PC-3 (cell line): ENCODE measurements at regions not wholly inside any gene's neighbourhood (a gene's known extent, or its start where the extent isn't known, plus 50 kb on each side); places are given as distances from the start of the nearest gene placed in this dataset.

Experiments used
- ATAC-seq: fragments of 200-7000 bp; cut with Tn5 transposase; 2 replicates; pipeline ENCODE4 v1.9.1; 2020; ENCODE audit warnings: mild to moderate bottlenecking, moderate library complexity
- BruUV-seq: library from RNA; stranded (reverse); fragments of 400-500 nt; replicated peaks from 2 replicates; lab custom pipeline; 2021; lab: Mats Ljungman, UMichigan
- CTCF ChIA-PET: fragments of 300-600 bp; sonication (Branson Sonifier 250); formaldehyde crosslinking; loops from one replicate; lab custom pipeline; 2022; ENCODE audit warnings: antibody characterized with exemption; lab: Charles Lee
- POLR2A ChIA-PET: fragments of 300-600 bp; sonication (Branson Sonifier 250); formaldehyde crosslinking; loops from one replicate; lab custom pipeline; 2022; ENCODE audit warnings: antibody characterized with exemption; ENCODE audit not compliant: unreplicated experiment; lab: Charles Lee
- DNase-seq: peaks from one replicate; pipeline ENCODE4 v3.0.0-alpha.2; 2015
- H2AFZ ChIP-seq: fragments of 300-600 bp; sonication (generic); 2 replicates; pipeline ENCODE4 v1.6.0; 2016; ENCODE audit warnings: antibody characterized with exemption, low read length
- H3F3A ChIP-seq: fragments of 300-600 bp; sonication (generic); one replicate; pipeline ENCODE4 v1.6.0; 2017; ENCODE audit warnings: antibody characterized with exemption, low read length, control low read depth, mild to moderate bottlenecking; ENCODE audit not compliant: unreplicated experiment
- H3K27ac ChIP-seq: fragments of 300-600 bp; sonication (generic); 2 replicates; pipeline ENCODE4 v1.5.1; 2016; ENCODE audit warnings: mild to moderate bottlenecking, low read length
- H3K27me3 ChIP-seq: fragments of 300-600 bp; sonication (generic); 2 replicates; pipeline ENCODE4 v1.6.1; 2016; ENCODE audit warnings: low read length, mixed read lengths
- H3K36me3 ChIP-seq: fragments of 300-600 bp; sonication (generic); 2 replicates; pipeline ENCODE4 v1.6.1; 2016; ENCODE audit warnings: low read depth, mixed run types, low read length, mixed read lengths
- H3K4me1 ChIP-seq: fragments of 300-600 bp; sonication (generic); 2 replicates; pipeline ENCODE4 v1.5.1; 2016; ENCODE audit warnings: low read length; ENCODE audit not compliant: insufficient read depth
- H3K4me2 ChIP-seq: fragments of 300-600 bp; sonication (generic); 2 replicates; pipeline ENCODE4 v1.6.0; 2016; ENCODE audit warnings: low read length
- H3K4me3 ChIP-seq: fragments of 300-600 bp; sonication (generic); 2 replicates; pipeline ENCODE4 v1.5.1; 2016; ENCODE audit warnings: mild to moderate bottlenecking, low read length, mixed read lengths
- H3K79me2 ChIP-seq: fragments of 300-600 bp; sonication (generic); 2 replicates; pipeline ENCODE4 v1.6.1; 2017; ENCODE audit warnings: low read length, mixed read lengths
- H3K9ac ChIP-seq: fragments of 300-600 bp; sonication (generic); 2 replicates; pipeline ENCODE4 v1.6.0; 2016; ENCODE audit warnings: mild to moderate bottlenecking, low read length
- H3K9me2 ChIP-seq: fragments of 300-600 bp; sonication (generic); replicated peaks from 2 replicates; pipeline ENCODE4 v1.6.1; 2016; ENCODE audit warnings: mixed run types, low read length, mixed read lengths
- H3K9me3 ChIP-seq: fragments of 300-600 bp; sonication (generic); 2 replicates; pipeline ENCODE4 v1.6.1; 2016; ENCODE audit warnings: low read length, mixed read lengths
- H4K20me1 ChIP-seq: fragments of 300-600 bp; sonication (generic); 2 replicates; pipeline ENCODE4 v1.6.1; 2016; ENCODE audit warnings: low read length, mixed read lengths
- EZH2 ChIP-seq: fragments of 300-600 bp; sonication (generic); IDR thresholded peaks from one replicate; pipeline ENCODE4 v1.6.1; 2017; ENCODE audit warnings: antibody characterized with exemption, mild to moderate bottlenecking, low read length; ENCODE audit not compliant: unreplicated experiment
- EZH2phosphoT487 ChIP-seq: fragments of 300-600 bp; sonication (generic); IDR thresholded peaks from 2 replicates; pipeline ENCODE4 v1.6.1; 2018; ENCODE audit warnings: mild to moderate bottlenecking, antibody characterized with exemption, low read length, borderline replicate concordance
- intact Hi-C: fragments of 100-400 bp; cut with micrococcal nuclease; formaldehyde crosslinking; loops from 2 replicates; pipeline ENCODE4 v1.9.0; 2023
- TF ChIP-seq, protein P1 (sequence below): fragments of 300-600 bp; sonication (generic); conservative IDR thresholded peaks from 2 replicates; pipeline ENCODE4 v1.5.1; 2017; ENCODE audit warnings: antibody characterized with exemption, low read depth, mild to moderate bottlenecking, low read length

DNA sequence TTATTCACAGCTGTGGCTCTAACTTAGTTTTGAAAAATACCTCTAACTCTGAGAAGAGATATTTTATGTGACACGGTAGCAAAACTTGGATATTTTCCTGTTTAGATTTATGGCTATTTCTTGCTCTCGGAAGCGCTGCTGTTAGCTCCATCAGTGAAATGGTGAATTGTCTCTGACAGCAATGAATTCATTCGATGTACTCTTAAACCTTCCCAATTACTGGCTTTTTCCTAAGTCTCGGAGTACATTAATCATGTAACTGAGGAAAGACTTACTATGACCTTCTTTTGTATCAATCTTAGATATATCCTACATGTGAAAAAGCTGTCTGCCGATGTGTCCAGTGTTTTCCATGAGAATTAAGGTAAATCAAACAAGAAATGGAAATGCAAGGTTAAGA lies 613.0 kb downstream of the KIF4B start:
- Histone ChIP-seq H2AFZ (no peak overlapping the region), H3K4me2 (no peak overlapping the region), H3K9me3 (no peaks in the 10 kb centered on the region), H3K4me3 (no peak overlapping the region), H3K36me3 (no peaks in the 10 kb centered on the region), H3K9me2 (no peaks in the 10 kb centered on the region), H3K27ac (no peak overlapping the region), H3K79me2 (no peaks in the 10 kb centered on the region), H3K4me1 (no peaks in the 10 kb centered on the region), H3F3A (no peaks in the 10 kb centered on the region), H3K27me3 (no peaks in the 10 kb centered on the region), H4K20me1 (no peaks in the 10 kb centered on the region), H3K9ac (no peak overlapping the region)
- BruUV-seq = no TSS peak
- CTCF ChIA-PET = no interaction called here
- DNase-seq = no peak
- POLR2A ChIA-PET = no interaction called here
- ATAC-seq = no peak
- intact Hi-C loops = no loop called here
- TF ChIP-seq EZH2 (no peak), EZH2phosphoT487 (no peak)
- TF ChIP-seq, protein P1, sequence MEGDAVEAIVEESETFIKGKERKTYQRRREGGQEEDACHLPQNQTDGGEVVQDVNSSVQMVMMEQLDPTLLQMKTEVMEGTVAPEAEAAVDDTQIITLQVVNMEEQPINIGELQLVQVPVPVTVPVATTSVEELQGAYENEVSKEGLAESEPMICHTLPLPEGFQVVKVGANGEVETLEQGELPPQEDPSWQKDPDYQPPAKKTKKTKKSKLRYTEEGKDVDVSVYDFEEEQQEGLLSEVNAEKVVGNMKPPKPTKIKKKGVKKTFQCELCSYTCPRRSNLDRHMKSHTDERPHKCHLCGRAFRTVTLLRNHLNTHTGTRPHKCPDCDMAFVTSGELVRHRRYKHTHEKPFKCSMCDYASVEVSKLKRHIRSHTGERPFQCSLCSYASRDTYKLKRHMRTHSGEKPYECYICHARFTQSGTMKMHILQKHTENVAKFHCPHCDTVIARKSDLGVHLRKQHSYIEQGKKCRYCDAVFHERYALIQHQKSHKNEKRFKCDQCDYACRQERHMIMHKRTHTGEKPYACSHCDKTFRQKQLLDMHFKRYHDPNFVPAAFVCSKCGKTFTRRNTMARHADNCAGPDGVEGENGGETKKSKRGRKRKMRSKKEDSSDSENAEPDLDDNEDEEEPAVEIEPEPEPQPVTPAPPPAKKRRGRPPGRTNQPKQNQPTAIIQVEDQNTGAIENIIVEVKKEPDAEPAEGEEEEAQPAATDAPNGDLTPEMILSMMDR = no peak

DNA sequence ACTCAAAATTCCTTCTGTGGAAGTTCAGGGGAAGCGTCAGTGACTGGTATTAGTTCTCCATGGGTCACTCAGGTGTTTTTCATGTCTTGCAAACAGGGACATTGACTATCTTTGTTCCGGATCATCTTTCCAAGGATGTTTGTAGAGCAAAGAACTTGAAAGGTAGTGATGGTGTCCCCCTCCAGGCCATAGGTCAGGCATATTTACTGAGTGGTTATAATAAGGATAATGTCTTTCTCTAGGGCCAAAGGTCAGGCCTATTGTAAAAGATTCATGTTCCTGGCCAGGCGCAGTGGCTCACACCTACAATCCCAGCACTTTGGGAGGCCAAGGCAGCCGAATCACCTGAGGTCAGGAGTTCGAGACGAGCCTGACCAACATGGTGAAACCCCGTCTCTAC lies 614.8 kb downstream of the KIF4B start:
- Histone ChIP-seq H3K36me3 (no peaks in the 10 kb centered on the region), H3K9me3 (no peaks in the 10 kb centered on the region), H3K27me3 (no peaks in the 10 kb centered on the region), H3K4me3 (no peak overlapping the region), H3K4me1 (no peaks in the 10 kb centered on the region), H4K20me1 (no peaks in the 10 kb centered on the region), H3K4me2 (no peak overlapping the region), H2AFZ (no peak overlapping the region), H3K27ac (no peak overlapping the region), H3K9ac (no peak overlapping the region), H3F3A (no peaks in the 10 kb centered on the region), H3K79me2 (no peaks in the 10 kb centered on the region), H3K9me2 (no peaks in the 10 kb centered on the region)
- ATAC-seq = no peak
- TF ChIP-seq, protein P1 = no peak
- no peak for TF ChIP-seq EZH2
- CTCF ChIA-PET = no interaction called here
- no peak for DNase-seq
- intact Hi-C loops = no loop called here
- POLR2A ChIA-PET = no interaction called here
- no TSS peak for BruUV-seq

DNA sequence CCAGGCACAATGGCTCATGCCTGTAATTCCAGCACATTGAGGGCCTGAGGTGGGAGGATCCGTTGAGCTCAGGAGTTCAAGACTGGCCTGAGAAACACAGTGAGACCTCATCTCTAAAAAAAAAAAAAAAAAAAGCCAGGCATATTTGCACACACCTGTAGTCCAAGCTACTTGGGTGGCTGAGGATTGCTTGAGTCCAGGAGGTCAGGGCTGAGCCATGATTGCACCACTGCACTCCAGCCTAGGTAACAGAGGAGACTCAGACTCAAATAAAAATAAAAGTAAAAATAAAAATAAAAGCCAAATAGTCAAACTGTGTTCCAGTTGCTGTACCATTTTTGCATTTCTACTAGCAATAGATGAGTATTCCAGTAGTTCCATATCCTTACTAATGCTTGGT lies 616.0 kb downstream of the KIF4B start:
- Histone ChIP-seq H3K4me2 (no peak overlapping the region), H3K27ac (no peak overlapping the region), H3K79me2 (no peaks in the 10 kb centered on the region), H3K36me3 (no peaks in the 10 kb centered on the region), H4K20me1 (no peaks in the 10 kb centered on the region), H3K9me2 (no peaks in the 10 kb centered on the region), H3K9ac (no peak overlapping the region), H3K4me1 (no peaks in the 10 kb centered on the region), H3K4me3 (no peak overlapping the region), H3F3A (no peaks in the 10 kb centered on the region), H2AFZ (no peak overlapping the region), H3K27me3 (no peaks in the 10 kb centered on the region), H3K9me3 (no peaks in the 10 kb centered on the region)
- ChIA-PET POLR2A (no interaction called here), CTCF (no interaction called here)
- ATAC-seq (no peak), DNase-seq (no peak)
- TF ChIP-seq EZH2phosphoT487 (no peak), EZH2 (no peak)
- TF ChIP-seq, protein P1 = no peak
- intact Hi-C loops = no loop called here
- BruUV-seq = no TSS peak
